GM23338 (cell line): ENCODE measurements at regions not wholly inside any gene's neighbourhood (a gene's known extent, or its start where the extent isn't known, plus 50 kb on each side); places are given as distances from the start of the nearest gene placed in this dataset.

Experiments
- ATAC-seq: fragments of 200-7000 bp; cut with Tn5 transposase; 3 replicates; pipeline ENCODE4 v1.9.1; 2020
- DNase-seq: peaks from one replicate; pipeline ENCODE4 v3.0.0-alpha.2; 2015; ENCODE audit warnings: low spot score
- H2AFZ ChIP-seq: fragments of 200-600 bp; sonication (generic); 2 replicates; pipeline ENCODE4 v1.8.0; 2016; ENCODE audit warnings: antibody characterized with exemption, mild to moderate bottlenecking, moderate library complexity
- H3F3A ChIP-seq: fragments of 200-600 bp; sonication (generic); replicated peaks from 2 replicates; pipeline ENCODE4 v1.8.0; 2017; ENCODE audit warnings: antibody characterized with exemption, mixed run types, low read depth
- H3K27ac ChIP-seq: fragments of 200-600 bp; sonication (generic); 2 replicates; pipeline ENCODE4 v1.6.1; 2016; ENCODE audit warnings: low read depth
- H3K27me3 ChIP-seq: fragments of 200-600 bp; sonication (generic); 2 replicates; pipeline ENCODE4 v1.8.0; 2016; ENCODE audit warnings: mild to moderate bottlenecking, mixed run types, moderate library complexity; ENCODE audit not compliant: insufficient read depth
- H3K36me3 ChIP-seq: fragments of 200-600 bp; sonication (generic); 2 replicates; pipeline ENCODE4 v1.8.0; 2016; ENCODE audit warnings: mild to moderate bottlenecking; ENCODE audit not compliant: insufficient read depth
- H3K4me1 ChIP-seq: fragments of 200-600 bp; sonication (generic); 2 replicates; pipeline ENCODE4 v1.8.0; 2016; ENCODE audit warnings: mild to moderate bottlenecking, moderate library complexity; ENCODE audit not compliant: insufficient read depth
- H3K4me2 ChIP-seq: fragments of 200-600 bp; sonication (generic); 2 replicates; pipeline ENCODE4 v1.7.1; 2017; ENCODE audit warnings: mixed run types
- H3K4me3 ChIP-seq: fragments of 200-600 bp; sonication (generic); 2 replicates; pipeline ENCODE4 v1.6.1; 2016; ENCODE audit warnings: mixed run types
- H3K79me2 ChIP-seq: fragments of 200-600 bp; sonication (generic); replicated peaks from 2 replicates; pipeline ENCODE4 v1.8.0; 2017; ENCODE audit warnings: mild to moderate bottlenecking; ENCODE audit not compliant: insufficient read depth
- H3K9me2 ChIP-seq: fragments of 200-600 bp; sonication (generic); 2 replicates; pipeline ENCODE4 v1.8.0; 2017; ENCODE audit not compliant: insufficient read depth
- H4K20me1 ChIP-seq: fragments of 200-600 bp; sonication (generic); replicated peaks from 2 replicates; pipeline ENCODE4 v1.8.0; 2017; ENCODE audit warnings: mild to moderate bottlenecking; ENCODE audit not compliant: insufficient read depth
- H3K27ac Mint-ChIP-seq: 2 replicates; pipeline ENCODE4 v1.8.0; 2020; ENCODE audit warnings: inconsistent platforms, mild to moderate bottlenecking, moderate library complexity, mixed read lengths
- H3K27me3 Mint-ChIP-seq: 3 replicates; pipeline ENCODE4 v1.8.0; 2022; ENCODE audit warnings: low read depth, mild to moderate bottlenecking, moderate library complexity, mixed read lengths, inconsistent platforms; ENCODE audit not compliant: insufficient read depth, poor library complexity
- H3K36me3 Mint-ChIP-seq: 3 replicates; pipeline ENCODE4 v1.8.0; 2021; ENCODE audit warnings: low read depth, mild to moderate bottlenecking, inconsistent platforms, moderate library complexity, mixed read lengths
- H3K4me1 Mint-ChIP-seq: 3 replicates; pipeline ENCODE4 v1.8.0; 2020; ENCODE audit warnings: mild to moderate bottlenecking, inconsistent platforms, mixed read lengths
- H3K4me3 Mint-ChIP-seq: 3 replicates; pipeline ENCODE4 v1.8.0; 2021; ENCODE audit warnings: moderate library complexity, mild to moderate bottlenecking, inconsistent platforms, mixed read lengths
- H3K9me3 Mint-ChIP-seq: 3 replicates; pipeline ENCODE4 v1.8.0; 2020; ENCODE audit warnings: moderate library complexity, mild to moderate bottlenecking, inconsistent platforms, mixed read lengths
- ETS1 ChIP-seq: IDR thresholded peaks from 2 replicates; pipeline ENCODE4 v1.6.1; 2016; ENCODE audit warnings: antibody characterized with exemption
- JUNB ChIP-seq: IDR thresholded peaks from one replicate; pipeline ENCODE4 v1.6.1; 2016; ENCODE audit warnings: antibody characterized with exemption; ENCODE audit not compliant: unreplicated experiment
- POLR2AphosphoS5 ChIP-seq: IDR thresholded peaks from 2 replicates; pipeline ENCODE4 v1.6.1; 2016; ENCODE audit warnings: antibody characterized with exemption, low read depth
- ZNF114 ChIP-seq: fragments of 250-450 bp; sonication (Bioruptor Pico); IDR thresholded peaks from 2 replicates; pipeline ENCODE4 v1.5.0; 2020; ENCODE audit warnings: mild to moderate bottlenecking, moderate library complexity
- ZNF331 ChIP-seq: fragments of 250-450 bp; sonication (Bioruptor Pico); IDR thresholded peaks from 2 replicates; pipeline ENCODE4 v1.5.0; 2020; ENCODE audit warnings: low read depth, mild to moderate bottlenecking, moderate library complexity
- ZNF462 ChIP-seq: fragments of 250-450 bp; sonication (Bioruptor Pico); IDR thresholded peaks from 2 replicates; pipeline ENCODE4 v1.5.0; 2020; ENCODE audit warnings: mild to moderate bottlenecking, moderate library complexity
- TF ChIP-seq, protein P1 (sequence below), 2 experiments: fragments of 200-600 bp in 1 of 2; sonication (generic) in 1 of 2; conservative IDR thresholded peaks; 2 replicates each; pipeline versions ENCODE4 v1.5.1 to v1.6.1; 2016 to 2017; ENCODE audit warnings: antibody characterized with exemption in 2 of 2, low read depth in 2 of 2, mild to moderate bottlenecking in 2 of 2, moderate library complexity in 1 of 2

- Histone ChIP-seq H3K36me3 (no peaks in the 10 kb centered on the region), H2AFZ (no peak overlapping the region), H3K4me2 (no peak overlapping the region), H3F3A (no peaks in the 10 kb centered on the region), H3K27me3 (no peaks in the 10 kb centered on the region), H3K4me3 (no peak overlapping the region), H3K79me2 (no peaks in the 10 kb centered on the region), H3K27ac (no peak overlapping the region), H4K20me1 (no peaks in the 10 kb centered on the region), H3K9me2 (peaks cover 5% of the 10 kb centered on the region; the same call in 1 of the 2 replicates), H3K4me1 (peaks cover 10% of the 10 kb centered on the region)
- no peak for TF ChIP-seq ZNF114 (CRISPR knock-in tag)
- no peak for TF ChIP-seq ZNF331 (CRISPR knock-in tag)
- TF ChIP-seq JUNB, result no peak
- TF ChIP-seq, protein P1, sequence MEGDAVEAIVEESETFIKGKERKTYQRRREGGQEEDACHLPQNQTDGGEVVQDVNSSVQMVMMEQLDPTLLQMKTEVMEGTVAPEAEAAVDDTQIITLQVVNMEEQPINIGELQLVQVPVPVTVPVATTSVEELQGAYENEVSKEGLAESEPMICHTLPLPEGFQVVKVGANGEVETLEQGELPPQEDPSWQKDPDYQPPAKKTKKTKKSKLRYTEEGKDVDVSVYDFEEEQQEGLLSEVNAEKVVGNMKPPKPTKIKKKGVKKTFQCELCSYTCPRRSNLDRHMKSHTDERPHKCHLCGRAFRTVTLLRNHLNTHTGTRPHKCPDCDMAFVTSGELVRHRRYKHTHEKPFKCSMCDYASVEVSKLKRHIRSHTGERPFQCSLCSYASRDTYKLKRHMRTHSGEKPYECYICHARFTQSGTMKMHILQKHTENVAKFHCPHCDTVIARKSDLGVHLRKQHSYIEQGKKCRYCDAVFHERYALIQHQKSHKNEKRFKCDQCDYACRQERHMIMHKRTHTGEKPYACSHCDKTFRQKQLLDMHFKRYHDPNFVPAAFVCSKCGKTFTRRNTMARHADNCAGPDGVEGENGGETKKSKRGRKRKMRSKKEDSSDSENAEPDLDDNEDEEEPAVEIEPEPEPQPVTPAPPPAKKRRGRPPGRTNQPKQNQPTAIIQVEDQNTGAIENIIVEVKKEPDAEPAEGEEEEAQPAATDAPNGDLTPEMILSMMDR (conservative IDR thresholded peaks at IDR 0.05; ENCODE audit: low read depth in 2 of 2), result no peak
- TF ChIP-seq POLR2AphosphoS5, result no peak
- TF ChIP-seq ETS1, result no peak
- peaks cover 1% of the 10 kb centered on the region for H3K27me3 Mint-ChIP-seq
- H3K4me3 Mint-ChIP-seq, result no peak overlapping the region
- ATAC-seq (no peak), DNase-seq (no peak)
- peaks cover 15% of the 10 kb centered on the region for H3K9me3 Mint-ChIP-seq
- H3K36me3 Mint-ChIP-seq, result peaks cover 5% of the 10 kb centered on the region; the same call in 2 of the 3 replicates
- H3K4me1 Mint-ChIP-seq, result peaks cover 8% of the 10 kb centered on the region; the same call in 2 of the 3 replicates
- H3K27ac Mint-ChIP-seq, result no peak overlapping the region
Observed at GRCh38 chr21:38147391-38147790, 109.4 kb upstream of the KCNJ15 start.

- Mint-ChIP-seq H3K4me3 (no peak overlapping the region), H3K9me3 (peaks cover 15% of the 10 kb centered on the region), H3K27ac (no peak overlapping the region), H3K27me3 (peaks cover 1% of the 10 kb centered on the region), H3K36me3 (peaks cover 5% of the 10 kb centered on the region; the same call in 2 of the 3 replicates), H3K4me1 (peaks cover 8% of the 10 kb centered on the region; the same call in 2 of the 3 replicates)
- H3K27me3 ChIP-seq, result no peaks in the 10 kb centered on the region
- peaks cover 10% of the 10 kb centered on the region for H3K4me1 ChIP-seq
- no peak overlapping the region for H3K27ac ChIP-seq
- no peak overlapping the region for H2AFZ ChIP-seq
- H3F3A ChIP-seq, result no peaks in the 10 kb centered on the region
- H3K4me2 ChIP-seq, result no peak overlapping the region
- H3K4me3 ChIP-seq, result no peak overlapping the region
- DNase-seq, result no peak
- no peaks in the 10 kb centered on the region for H4K20me1 ChIP-seq
- ATAC-seq, result no peak
- H3K79me2 ChIP-seq, result no peaks in the 10 kb centered on the region
- no peaks in the 10 kb centered on the region for H3K36me3 ChIP-seq
- peaks cover 5% of the 10 kb centered on the region; the same call in 1 of the 2 replicates for H3K9me2 ChIP-seq
- TF ChIP-seq ZNF462 (CRISPR knock-in tag) (no peak), POLR2AphosphoS5 (no peak)
- TF ChIP-seq, protein P1 (conservative IDR thresholded peaks at IDR 0.05; ENCODE audit: low read depth in 2 of 2), result no peak
Observed at GRCh38 chr21:38148046-38148445, 108.7 kb upstream of the KCNJ15 start.
